HG03342 (cell line): ENCODE measurements at regions not wholly inside any gene's neighbourhood (a gene's known extent, or its start where the extent isn't known, plus 50 kb on each side); places are given as distances from the start of the nearest gene placed in this dataset.
"Not testable (repeated sequence)": the region's sequence is repeated elsewhere in the genome, so short reads cannot be mapped to it uniquely, and the experiment has no call there.

ENCODE experiments used
- ATAC-seq: cut with Tn5 transposase; IDR thresholded peaks from one replicate; pipeline ENCODE4 v1.9.1; 2021; ENCODE audit warnings: mild to moderate bottlenecking, moderate library complexity; ENCODE audit not compliant: unreplicated experiment

DNA sequence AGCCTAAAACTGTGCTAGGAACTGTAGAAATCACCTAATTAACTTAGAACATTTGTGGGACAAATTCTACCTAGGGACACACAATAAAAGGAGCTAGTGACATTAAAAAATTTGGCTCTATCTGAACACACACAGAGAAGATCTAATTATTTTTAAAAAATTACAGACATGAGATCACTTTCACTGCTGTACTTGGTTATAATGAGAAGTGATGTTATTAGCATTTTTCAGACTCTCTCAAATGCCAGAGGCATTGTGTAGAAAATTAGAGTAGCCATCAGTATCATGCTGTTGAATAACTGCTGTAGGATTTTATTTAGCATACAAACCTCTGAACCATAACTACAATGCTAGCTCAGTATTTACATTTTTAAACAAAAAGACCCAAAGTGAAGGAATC, 109.1 kb upstream of the ANK2 start:
- no peak for ATAC-seq

DNA sequence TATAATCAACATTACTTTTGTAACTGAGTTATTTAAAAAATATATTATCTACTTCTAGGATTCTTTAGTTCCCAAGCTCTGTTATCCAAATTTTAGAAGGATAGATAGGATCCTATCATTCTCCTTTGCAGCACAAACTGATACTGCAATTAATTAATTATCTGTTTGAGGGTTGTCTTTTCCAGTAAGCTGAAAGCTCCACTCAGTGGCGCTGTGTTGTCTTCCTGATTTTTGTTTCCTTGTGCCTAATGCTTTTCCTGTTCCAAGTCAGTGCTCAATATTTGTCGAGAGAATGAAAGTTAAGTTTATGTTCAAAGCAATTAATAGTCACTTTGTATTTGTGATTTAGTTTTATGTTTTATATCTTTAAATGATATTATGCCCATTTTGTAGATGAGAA, 107.4 kb upstream of the ANK2 start:
- ATAC-seq = no peak

DNA sequence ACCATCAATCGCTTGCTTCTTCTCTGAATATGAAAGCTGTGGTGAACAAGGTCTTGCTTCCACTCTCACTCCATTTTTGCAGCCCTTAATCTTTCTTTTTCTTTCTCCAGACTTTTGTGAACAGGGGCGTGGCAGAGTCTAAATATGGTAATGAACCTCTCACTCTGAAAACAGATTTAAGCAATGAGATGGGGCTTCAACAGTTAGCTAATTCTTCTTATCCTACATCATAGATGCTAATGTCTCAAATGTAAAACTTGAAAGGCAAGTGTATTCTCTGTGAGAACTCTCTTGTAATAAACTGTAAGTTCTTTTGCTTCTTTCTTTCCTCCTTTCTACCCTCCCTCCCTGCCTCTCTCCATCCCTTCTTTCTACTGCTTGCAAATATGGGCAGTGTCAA, 106.5 kb upstream of the ANK2 start:
- ATAC-seq = no peak

DNA sequence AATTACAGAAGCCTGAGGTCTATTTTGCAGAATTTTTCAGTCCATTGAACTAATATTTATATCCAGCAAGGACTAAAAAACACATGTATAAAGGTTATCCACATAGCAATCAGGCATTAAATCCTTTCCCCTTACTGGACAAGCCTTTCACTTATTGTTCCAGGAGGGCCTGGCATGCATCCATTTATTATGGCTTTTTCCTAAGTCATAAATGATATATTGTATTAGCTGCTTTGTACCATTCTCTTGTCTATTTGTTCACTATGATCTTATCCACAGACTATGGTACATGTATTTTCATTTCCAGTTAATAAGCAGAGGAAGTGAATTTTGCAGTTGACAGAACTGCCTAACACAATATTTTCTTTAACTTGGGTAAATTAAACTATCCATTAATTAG, 105.4 kb upstream of the ANK2 start:
- ATAC-seq = no peak

DNA sequence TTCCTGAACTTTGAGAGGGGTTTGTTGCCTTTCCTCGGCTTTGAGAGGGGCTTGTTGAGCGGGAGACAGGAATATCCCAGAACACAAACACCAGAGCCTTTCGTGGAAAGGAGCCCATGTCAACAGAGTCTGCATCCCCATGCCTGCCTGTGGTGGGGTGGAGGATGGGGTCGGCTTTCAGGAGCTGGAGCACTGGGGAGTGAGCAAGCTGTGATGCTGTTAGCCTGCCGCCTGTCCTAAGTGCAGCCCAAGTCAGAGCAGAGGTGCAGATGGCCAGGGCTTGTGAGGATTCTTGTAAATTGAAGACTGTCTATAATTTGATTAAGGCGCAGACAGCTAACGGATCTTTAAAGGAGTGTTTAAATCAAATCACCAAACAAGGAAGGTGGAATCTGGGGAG, 103.3 kb upstream of the ANK2 start:
- no peak for ATAC-seq

DNA sequence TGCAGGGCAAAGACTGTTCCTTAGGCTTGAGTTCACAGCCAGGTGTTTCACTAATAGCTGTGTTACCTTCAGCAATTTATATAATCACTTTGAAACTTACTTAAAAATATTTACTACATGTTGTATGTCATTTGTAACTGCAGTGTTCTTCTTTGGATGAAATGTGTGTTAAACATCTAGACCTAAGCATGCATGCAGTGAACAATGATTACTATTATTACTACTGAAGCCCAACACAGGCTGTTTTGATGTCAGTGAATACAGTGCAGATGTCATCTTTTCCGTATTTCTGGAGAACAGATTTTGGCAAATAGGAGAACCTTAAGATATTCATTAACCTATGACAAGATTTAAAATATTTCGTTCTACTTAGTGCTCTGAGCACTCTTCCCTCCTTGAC, 101.8 kb upstream of the ANK2 start:
- no peak for ATAC-seq

DNA sequence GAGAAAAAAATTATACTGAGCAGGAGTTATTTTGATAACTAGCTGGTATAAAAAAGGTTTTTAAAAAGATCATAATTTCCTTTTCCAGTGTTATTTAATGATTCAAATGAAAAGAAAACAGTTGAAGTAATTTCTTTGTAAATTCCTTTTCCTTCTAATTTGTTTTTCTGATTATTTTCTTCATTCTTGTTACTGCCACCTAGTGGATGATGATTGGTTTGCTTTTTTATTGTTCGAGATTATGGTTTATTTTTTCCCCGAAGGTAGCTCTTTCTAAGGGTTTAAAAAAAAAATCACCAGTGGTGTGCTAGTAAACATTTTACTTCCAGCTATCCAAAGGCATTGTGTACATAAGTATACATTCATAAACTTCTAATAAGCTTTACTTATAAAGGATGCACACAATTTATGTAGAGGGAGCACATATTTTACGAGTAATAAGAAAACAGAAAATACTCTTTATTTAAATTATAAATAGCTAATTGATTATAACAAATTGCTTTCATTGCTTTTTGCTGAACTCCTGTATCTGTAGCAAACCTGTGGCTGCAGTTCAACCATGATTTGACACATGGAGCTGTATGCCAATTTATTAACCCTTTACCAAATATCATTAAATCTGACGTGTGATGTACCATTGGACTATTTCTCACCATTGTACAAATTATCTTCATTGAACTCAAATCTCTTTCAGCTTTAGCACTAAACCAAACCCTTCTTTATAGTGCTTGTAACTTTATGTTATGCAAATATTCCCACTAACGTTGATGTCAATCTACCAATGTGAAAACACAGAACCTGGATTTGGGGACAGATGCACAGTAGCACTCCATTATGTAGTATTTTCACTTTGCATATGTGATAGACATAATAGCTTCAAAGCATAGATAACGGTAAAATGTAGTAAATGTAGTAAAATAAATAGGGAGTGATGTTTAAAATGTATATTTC, 97.8 kb upstream of the ANK2 start:
- ATAC-seq = no peak

DNA sequence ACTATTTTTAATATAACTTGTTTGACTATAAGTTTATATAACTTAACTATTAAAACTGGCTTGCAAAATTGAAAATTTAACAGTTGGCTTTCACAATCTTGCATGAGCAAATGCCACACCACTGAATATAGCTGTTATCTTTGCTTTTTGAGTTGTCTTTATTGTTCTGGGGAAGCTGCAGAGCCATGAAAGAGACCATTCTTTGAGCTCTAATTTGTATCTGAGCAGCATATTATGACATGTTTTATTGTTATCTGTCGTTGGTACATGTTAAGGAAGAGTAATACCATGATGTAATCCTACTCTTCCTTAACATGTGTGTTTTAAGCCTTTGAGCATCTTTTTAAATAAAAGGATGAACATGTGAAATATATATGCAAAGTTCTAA, 97.1 kb upstream of the ANK2 start:
- ATAC-seq = no peak

DNA sequence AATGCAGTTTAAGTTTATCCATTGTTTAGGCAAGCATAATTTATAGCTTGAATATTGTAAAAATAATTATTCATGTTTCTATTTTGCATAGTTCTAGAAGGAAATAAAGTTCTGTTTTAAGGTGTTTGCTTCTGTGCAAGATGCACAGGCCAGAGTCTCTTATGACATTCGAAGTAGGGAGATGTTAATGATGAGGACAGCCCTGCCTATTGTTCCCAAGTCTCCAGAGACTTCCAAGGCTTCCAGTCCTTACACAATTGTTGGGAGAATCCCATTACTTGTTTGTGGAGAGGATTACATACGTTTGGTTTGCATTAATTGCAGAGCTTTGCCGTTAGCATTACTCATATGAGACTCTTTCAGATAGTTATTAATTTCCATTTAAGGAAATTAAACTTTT, 96.2 kb upstream of the ANK2 start:
- ATAC-seq = no peak

DNA sequence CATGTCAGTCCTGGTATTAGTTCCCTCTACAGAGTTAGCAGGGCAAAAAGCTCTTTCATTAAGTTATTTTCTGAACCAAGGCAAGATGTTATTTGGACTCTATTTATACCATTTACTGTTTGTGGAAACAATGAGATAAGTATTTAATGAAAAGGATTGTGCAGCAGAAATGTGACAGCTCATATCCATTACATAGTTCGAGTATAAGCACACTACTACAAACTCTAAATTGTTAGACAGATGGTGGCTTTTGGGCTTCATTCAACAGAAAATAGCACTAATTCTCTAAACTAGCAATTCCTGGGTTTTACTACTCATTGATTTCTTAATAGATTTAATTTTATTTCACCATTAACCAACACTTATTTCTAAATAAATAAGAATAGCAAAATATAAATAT, 95.2 kb upstream of the ANK2 start:
- ATAC-seq = no peak

DNA sequence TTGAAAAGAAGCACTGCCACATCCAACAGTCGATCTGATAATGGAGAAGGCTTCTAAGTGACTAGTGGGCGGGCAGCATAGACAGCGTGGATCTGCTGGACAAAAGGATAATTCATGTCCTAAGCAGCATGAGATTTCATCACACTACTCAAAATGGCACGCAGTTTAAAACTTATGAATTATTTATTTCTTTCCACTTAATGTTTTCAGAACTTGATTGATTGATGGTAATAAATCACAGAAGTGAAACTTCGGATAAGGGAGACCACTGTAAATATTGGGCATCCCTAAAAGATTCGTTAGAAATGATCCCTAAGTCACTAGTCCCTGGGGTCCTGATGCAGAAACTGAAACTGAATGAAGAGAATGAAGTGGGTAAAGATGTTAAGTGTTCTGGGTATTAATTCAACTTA, 93.0 kb upstream of the ANK2 start:
- no peak for ATAC-seq

DNA sequence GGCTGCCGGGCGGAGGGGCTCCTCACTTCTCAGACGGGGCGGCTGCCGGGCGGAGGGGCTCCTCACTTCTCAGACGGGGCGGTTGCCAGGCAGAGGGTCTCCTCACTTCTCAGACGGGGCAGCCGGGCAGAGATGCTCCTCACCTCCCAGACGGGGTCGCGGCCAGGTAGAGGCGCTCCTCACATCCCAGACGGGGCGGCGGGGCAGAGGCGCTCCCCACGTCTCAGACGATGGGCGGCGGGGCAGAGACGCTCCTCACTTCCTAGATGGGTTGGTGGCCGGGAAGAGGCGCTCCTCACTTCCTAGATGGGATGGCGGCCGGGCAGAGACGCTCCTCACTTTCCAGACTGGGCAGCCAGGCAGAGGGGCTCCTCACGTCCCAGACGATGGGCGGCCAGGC, 91.7 kb upstream of the ANK2 start:
- not testable (repeated sequence) for ATAC-seq

DNA sequence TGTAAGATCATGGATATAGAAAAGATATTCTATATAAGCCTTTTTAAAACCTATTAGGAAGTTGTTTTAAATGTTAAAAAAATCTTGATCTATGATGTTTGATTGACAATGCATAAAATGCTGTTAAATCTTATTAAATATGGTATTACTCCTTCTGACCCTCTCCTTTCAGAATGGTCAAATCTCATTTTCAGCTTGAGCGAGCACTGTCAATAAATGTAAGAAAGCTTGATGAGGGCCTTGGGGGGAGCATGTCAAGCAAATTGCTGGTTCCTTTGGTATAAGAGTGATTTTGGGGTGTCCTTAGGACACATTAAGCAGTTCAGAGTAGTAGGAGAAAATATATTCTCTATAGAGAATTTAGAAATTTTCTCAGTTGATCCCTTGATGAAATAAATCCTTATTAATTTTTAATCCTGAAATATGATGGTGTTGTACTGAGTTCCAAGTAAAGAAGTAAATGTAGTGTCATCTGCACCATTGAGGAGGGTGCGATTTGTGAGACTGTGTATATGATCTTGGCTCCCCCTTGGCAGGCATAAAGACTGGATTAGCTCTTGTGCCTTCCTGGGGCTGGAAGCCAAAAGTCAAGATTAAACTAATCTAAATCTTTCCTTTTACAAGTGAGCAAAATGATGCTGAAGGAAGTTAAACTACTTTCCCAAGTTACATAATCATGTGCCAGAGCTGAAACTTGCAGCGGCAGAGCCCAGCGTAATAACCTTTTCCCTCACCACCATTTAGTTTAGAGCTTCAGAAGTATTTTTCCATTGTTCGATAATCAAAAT, 82.6 kb upstream of the ANK2 start:
- no peak for ATAC-seq

DNA sequence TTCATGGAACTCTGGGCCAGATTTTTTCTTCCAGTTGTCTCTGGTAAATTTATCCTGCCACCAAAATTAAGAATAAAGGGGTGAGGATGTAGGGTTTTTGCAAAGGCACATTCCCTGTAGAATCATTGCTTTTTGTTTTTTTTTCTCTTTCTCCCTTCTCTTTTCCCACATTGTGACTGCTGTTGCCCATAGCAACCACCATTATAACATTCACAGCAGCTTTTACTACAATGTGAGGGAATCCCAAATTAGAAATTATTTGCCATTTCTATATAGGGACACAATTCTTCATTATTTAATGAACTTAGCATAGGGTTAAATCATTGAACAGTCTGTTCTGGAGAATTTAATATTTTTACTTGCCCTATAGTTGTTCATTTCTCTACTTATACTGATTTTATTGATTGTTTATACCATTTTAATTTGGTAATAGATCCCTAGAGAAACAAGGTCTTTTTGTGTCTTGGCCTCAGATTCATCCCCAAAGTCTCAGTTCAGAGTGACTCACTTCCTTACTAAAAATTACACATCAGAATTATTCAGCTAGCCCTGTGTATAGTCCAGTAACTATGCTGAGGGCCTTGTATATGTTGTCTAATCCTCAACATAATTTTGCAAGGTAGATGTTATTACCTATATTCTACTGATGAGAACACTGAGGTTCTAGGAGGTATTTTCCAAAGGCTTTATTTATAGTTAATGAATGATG, 80.8 kb upstream of the ANK2 start:
- no peak for ATAC-seq

DNA sequence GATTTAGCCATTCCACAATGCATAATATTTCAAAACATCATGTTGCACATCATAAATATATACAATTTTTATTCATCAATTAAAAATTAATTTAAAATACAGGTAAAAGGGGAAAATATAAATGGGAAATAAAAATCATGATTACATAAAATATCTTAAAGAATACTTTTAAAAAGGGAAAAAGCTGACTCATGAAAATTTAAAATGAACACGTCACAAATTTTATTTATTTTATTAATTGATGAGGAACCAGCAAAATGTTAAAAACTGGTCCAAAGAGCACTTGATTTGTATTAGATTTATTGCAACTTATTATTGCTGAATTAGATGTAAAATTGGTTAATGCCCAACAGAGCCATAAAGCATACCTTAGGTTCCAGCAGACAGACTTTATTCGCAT, 78.5 kb upstream of the ANK2 start:
- ATAC-seq = no peak

DNA sequence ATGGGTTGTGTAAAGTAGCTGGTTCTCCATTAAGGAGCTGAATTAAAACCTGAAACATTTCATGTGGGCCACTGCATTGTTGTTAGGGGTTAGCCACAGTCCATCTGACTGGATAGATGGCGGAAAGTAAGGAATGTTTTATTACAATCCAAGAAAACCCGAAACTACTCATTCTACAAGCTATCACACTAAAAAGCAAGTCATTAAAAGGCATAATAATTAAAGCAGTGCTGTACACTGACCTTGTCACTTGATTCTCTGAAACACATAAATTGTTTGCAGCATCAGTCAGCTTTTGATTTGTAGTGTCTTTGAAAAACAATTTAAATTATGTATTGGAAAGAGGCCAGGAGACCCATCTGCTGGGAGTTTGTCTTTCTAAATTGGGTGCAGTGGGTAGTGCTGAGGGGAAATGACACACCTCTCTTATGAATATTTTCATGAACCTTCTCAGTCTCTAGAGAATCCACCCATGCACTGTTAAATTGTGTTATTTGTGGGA, 75.7 kb upstream of the ANK2 start:
- no peak for ATAC-seq

DNA sequence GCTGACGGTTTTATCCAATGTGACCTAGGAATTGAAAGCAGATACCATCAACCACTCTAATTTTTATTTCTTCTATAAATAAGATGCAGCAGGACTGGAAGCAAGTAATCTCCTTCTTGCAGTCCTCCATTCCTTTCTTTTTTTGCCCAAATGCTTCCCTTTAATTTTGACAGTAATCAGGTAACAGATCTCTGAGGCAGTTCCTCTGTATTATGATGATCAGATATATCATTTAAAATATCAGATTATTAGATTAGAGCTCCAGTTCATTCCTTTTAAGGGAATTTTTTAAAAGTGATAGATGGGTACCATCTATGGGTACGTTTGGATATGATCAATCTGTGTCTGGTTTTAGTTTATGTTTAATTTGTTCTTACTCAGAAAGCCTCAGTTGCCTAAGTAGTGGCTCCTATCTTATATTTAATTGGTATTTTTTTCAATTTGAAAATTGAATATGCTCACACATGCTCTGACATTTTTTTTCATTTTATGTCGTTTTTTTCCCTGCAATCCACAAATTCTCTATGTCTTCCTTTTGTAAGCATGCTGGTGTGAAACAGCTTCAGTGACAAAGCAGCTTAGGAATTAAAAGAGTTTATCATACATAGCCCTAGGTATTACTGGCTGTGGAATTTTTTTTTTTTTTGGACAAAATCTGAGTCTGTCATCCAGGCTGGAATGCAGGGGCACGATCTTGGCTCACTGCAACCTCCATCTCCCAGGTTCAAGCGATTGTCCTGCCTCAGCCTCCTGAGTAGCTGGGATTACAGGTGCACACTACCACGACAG, 73.7 kb upstream of the ANK2 start:
- ATAC-seq = no peak

DNA sequence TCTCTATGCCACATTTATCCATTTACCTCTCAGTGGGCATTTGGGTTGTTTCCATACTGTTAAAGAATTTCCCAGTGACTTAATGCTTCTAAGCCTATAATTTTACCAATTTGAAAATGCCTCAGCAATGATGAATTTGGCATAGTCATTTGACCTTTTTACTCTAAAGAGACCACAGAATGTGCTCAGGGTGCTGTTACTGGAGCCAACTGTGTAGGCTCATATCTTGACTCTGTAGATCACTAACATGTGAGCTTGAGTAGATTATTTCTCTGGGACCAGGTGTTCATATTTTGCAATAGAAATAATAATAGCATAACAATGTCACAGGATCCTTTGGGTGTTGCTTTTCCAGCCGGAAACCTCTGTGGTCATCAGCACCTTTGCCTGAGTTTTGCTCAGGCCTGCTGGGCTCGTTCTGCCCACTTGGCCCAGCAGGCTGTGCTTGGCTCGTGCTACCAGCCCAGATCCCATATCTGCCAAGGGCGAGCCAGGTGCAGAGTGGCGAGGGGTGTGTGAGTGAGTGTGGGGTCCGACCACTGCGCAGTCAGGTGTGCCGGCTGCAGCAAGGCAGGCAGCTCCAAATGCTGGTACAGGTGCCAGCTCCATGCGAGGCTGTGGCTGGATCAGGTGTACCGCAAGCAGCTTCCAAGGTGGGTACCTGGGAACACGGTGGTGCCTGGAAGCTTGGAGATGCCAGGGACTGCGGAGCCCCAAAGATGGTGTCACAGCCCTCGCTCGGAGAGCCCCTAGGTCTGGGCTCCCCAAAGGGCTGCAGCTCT, 70.6 kb upstream of the ANK2 start:
- no peak for ATAC-seq

DNA sequence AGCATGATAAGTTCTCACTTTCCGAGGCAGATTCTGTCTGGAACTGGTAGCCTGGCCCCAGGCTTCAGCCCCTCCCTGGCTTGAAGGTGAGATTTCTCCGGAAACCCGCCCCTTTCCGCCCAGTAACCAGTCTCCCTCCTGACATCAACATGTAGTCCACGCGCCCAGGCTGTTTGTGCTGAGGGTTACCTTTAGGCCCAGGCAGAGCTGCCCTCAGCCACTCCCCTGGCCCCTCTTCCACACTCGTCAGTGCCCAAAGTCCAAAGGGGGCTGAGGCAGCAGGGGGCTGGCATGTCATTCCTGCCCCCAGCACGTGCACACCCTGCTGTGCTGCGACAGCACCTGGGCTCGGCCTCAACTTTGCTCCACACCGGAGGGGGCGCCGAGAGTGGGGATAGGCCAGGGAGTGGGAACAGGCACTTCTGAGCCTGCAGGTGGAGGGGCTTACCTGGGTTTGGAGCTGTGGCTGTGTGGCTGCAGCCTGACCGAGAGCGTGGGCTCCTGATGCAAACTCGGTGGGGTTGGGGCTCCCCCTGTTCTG, 69.5 kb upstream of the ANK2 start:
- no peak for ATAC-seq

DNA sequence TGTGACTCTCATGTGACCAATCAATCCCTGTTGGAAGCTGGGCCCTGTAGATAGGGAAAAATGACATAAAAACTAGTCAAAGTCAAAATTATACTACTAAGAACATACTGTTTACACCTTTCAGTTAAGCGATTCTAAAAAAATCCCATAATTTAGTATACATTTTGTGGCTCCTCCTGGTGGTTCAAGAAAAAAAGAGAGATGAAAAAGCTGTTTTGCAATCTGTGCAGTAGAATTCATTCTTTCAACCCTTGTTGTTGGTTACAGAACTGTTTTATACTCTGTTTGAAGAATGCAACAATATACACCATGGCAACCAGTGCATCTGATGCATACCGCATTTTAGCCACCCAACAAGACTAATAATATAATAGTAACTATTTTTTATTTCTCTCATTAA, 66.8 kb upstream of the ANK2 start:
- no peak for ATAC-seq
